C4-2B (cell line): ENCODE measurements at regions not wholly inside any gene's neighbourhood (a gene's known extent, or its start where the extent isn't known, plus 50 kb on each side); places are given as distances from the start of the nearest gene placed in this dataset.

ENCODE experiments used
- CTCF ChIP-seq: fragments of 450-650 bp; conservative IDR thresholded peaks from 2 replicates; pipeline ENCODE4 v1.5.1; 2017; ENCODE audit warnings: mild to moderate bottlenecking
- ZFX ChIP-seq: fragments of 450-650 bp; IDR thresholded peaks from 2 replicates; pipeline ENCODE4 v1.6.1; 2017

GRCh38 chr6:168155821-168156741, 77.1 kb upstream of the FRMD1 start:
- no peak for TF ChIP-seq CTCF
- TF ChIP-seq ZFX: no peak
